ENCODE measurements at regions not wholly inside any gene's neighbourhood (a gene's known extent, or its start where the extent isn't known, plus 50 kb on each side); places are given as distances from the start of the nearest gene placed in this dataset.
A peak's percentile ranks its signal among the peaks of the same experiment; 100 is the strongest.

GRCh38 chr5:51902512-51902911 is 519.3 kb downstream of the ISL1 start (continued):
- no peak for TF ChIP-seq ZBTB11 (CRISPR knock-in tag; IDR thresholded peaks at IDR 0.05)

GRCh38 chr5:51908215-51908614 is 525.0 kb downstream of the ISL1 start:
- ChIA-PET SMC1A (ENCODE audit: uncharacterized antibody, unreplicated experiment) (interaction anchor here (0.7 kb wide), 1 partner anchor 11 kb away, joined by 5 read pairs; no protein-coding TSS in a partner anchor), RAD21 (ENCODE audit: unreplicated experiment) (interaction anchor here (1.2 kb wide), 1 partner anchor 9 kb away, joined by 3 read pairs; no protein-coding TSS in a partner anchor), POLR2A (interaction anchor here (0.7 kb wide), 2 partner anchors 10 to 12 kb away, joined by 3 to 5 read pairs; no protein-coding TSS in a partner anchor), CTCF (interaction anchor here (0.7 to 1.5 kb wide), 2 partner anchors 11 to 112 kb away, joined by 3 to 6 read pairs; no protein-coding TSS in a partner anchor)
- DNase-seq (ENCODE audit: low read depth, low spot score) (no peak), ATAC-seq (no peak), FAIRE-seq (no peak)
- BruUV-seq (replicated peaks): no TSS peak
- no peaks in the 10 kb centered on the region for H4K20me1 ChIP-seq (ENCODE audit: control insufficient read depth, insufficient read depth)
- no peaks in the 10 kb centered on the region for H3K27me3 ChIP-seq (replicated peaks in 1 of 2; ENCODE audit: control insufficient read depth in 2 of 2, insufficient read depth in 2 of 2, low read length in 1 of 2)
- no peak overlapping the region for H3K27ac ChIP-seq (ENCODE audit: control insufficient read depth, insufficient read depth)
- 0 out of 2 replicates have a peak, but pooled peaks have one; percentile 25 for TF ChIP-seq MLLT1 (IDR thresholded peaks at IDR 0.05)
- TF ChIP-seq BCL11A (IDR thresholded peaks at IDR 0.05; ENCODE audit: low read depth, low read length): no peak
- no peaks in the 10 kb centered on the region for H3K36me3 ChIP-seq (ENCODE audit: control insufficient read depth in 2 of 2, insufficient read depth in 2 of 2, low read length in 1 of 2)
- in situ Hi-C loops (cut with MboI): no loop called here
- H3K4me2 ChIP-seq (ENCODE audit: control insufficient read depth, insufficient read depth): no peak overlapping the region
- H3K4me3 ChIP-seq: no peak overlapping the region
- intact Hi-C loops (cut with micrococcal nuclease; ENCODE audit: unreplicated experiment): no loop called here
- H3K9ac ChIP-seq (ENCODE audit: control insufficient read depth, insufficient read depth, low read length): no peak overlapping the region
- no peak overlapping the region for H2AFZ ChIP-seq (ENCODE audit: control insufficient read depth, low read depth, low read length)
- H3K4me1 ChIP-seq (ENCODE audit: control insufficient read depth, insufficient read depth, low read length): no peaks in the 10 kb centered on the region
- H3K9me3 ChIP-seq (replicated peaks; ENCODE audit: control insufficient read depth, insufficient read depth, low read length): no peaks in the 10 kb centered on the region
- H3K79me2 ChIP-seq (ENCODE audit: control insufficient read depth, insufficient read depth, low read length): no peaks in the 10 kb centered on the region

Data from GM12878 (cell line).